ENCODE measurements at regions not wholly inside any gene's neighbourhood (a gene's known extent, or its start where the extent isn't known, plus 50 kb on each side); places are given as distances from the start of the nearest gene placed in this dataset.

DNA sequence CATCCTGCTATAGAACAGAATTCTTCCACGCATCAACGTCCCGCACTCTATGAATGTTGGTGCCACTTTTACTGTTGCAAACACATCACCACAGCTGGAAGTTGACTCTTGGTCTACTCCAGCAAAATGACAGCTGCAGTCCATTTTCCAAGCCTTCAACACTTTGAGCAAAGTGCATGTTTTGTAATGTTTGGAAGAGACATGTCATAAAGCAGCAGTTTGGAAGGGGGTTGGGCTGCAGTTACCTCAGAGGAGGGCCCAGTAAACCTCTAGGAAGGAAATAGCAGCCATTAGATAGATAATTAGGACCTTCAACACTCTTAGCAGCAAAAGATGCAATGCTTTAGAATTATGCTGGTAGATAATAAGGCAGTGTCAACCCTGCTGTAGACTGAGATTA is 323.6 kb downstream of the TDRD3 start:
- H3K27me3 ChIP-seq (replicated peaks in 1 of 2; ENCODE audit: control insufficient read depth in 2 of 2, insufficient read depth in 2 of 2, low read length in 1 of 2) = no peaks in the 10 kb centered on the region
- FAIRE-seq (no peak), ATAC-seq (no peak), DNase-seq (ENCODE audit: low read depth, low spot score) (no peak)
- in situ Hi-C loops (cut with MboI) = no loop called here
- SMC1A ChIA-PET (ENCODE audit: uncharacterized antibody, unreplicated experiment) = no interaction called here
- H3K27ac ChIP-seq (ENCODE audit: control insufficient read depth, insufficient read depth) = no peak overlapping the region
- no peak overlapping the region for H2AFZ ChIP-seq (ENCODE audit: control insufficient read depth, low read depth, low read length)
- no peak overlapping the region for H3K9ac ChIP-seq (ENCODE audit: control insufficient read depth, insufficient read depth, low read length)
- TF ChIP-seq RELA (IDR thresholded peaks at IDR 0.05; ENCODE audit: borderline replicate concordance, partially characterized antibody) (no peak), MTA3 (IDR thresholded peaks at IDR 0.05; ENCODE audit: borderline replicate concordance, low read length) (no peak), ZSCAN29 (IDR thresholded peaks at IDR 0.05) (no peak), MYB (IDR thresholded peaks at IDR 0.05; ENCODE audit: borderline replicate concordance, low read depth, low read length) (no peak), ZBED1 (IDR thresholded peaks at IDR 0.05; ENCODE audit: borderline replicate concordance) (no peak), TCF7 (IDR thresholded peaks at IDR 0.05; ENCODE audit: borderline replicate concordance) (no peak), TCF3 (IDR thresholded peaks at IDR 0.05; ENCODE audit: borderline replicate concordance, insufficient read depth, low read depth, low read length) (no peak), CHD1 (IDR thresholded peaks at IDR 0.05; ENCODE audit: low read depth, low read length) (no peak), SP1 (IDR thresholded peaks at IDR 0.05; ENCODE audit: low read depth, low read length) (no peak), STAT3 (IDR thresholded peaks at IDR 0.05; ENCODE audit: low read depth, low read length) (no peak), ZNF217 (IDR thresholded peaks at IDR 0.05) (no peak), FOS (IDR thresholded peaks at IDR 0.05; ENCODE audit: borderline replicate concordance, extremely low read depth, insufficient read length) (no peak), KAT2A (conservative IDR thresholded peaks at IDR 0.05; ENCODE audit: control insufficient read depth, low read depth, low read length) (no peak), BMI1 (IDR thresholded peaks at IDR 0.05; ENCODE audit: borderline replicate concordance) (no peak), ASH2L (IDR thresholded peaks at IDR 0.05; ENCODE audit: borderline replicate concordance, low read depth) (no peak), IKZF2 (IDR thresholded peaks at IDR 0.05) (no peak), CEBPB (IDR thresholded peaks at IDR 0.05; ENCODE audit: borderline replicate concordance in 1 of 2, low read depth in 2 of 2, low read length in 2 of 2) (no peak)
- TF ChIP-seq, protein P1, sequence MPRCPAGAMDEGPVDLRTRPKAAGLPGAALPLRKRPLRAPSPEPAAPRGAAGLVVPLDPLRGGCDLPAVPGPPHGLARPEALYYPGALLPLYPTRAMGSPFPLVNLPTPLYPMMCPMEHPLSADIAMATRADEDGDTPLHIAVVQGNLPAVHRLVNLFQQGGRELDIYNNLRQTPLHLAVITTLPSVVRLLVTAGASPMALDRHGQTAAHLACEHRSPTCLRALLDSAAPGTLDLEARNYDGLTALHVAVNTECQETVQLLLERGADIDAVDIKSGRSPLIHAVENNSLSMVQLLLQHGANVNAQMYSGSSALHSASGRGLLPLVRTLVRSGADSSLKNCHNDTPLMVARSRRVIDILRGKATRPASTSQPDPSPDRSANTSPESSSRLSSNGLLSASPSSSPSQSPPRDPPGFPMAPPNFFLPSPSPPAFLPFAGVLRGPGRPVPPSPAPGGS (IDR thresholded peaks at IDR 0.05; ENCODE audit: borderline replicate concordance, insufficient read depth, low read depth, low read length, poor library complexity, severe bottlenecking) = no peak
- TF ChIP-seq, protein P2, sequence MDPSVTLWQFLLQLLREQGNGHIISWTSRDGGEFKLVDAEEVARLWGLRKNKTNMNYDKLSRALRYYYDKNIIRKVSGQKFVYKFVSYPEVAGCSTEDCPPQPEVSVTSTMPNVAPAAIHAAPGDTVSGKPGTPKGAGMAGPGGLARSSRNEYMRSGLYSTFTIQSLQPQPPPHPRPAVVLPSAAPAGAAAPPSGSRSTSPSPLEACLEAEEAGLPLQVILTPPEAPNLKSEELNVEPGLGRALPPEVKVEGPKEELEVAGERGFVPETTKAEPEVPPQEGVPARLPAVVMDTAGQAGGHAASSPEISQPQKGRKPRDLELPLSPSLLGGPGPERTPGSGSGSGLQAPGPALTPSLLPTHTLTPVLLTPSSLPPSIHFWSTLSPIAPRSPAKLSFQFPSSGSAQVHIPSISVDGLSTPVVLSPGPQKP (IDR thresholded peaks at IDR 0.05; ENCODE audit: low read depth, low read length) = no peak
- RAD21 ChIA-PET (ENCODE audit: unreplicated experiment) = no interaction called here
- WGBS (ENCODE audit: insufficient coverage, insufficient replicate concordance, low lambda C conversion rate, missing lambda C conversion rate) = 46% methylated on average over 3 of the region's 3 CpGs
- no peaks in the 10 kb centered on the region for H3K36me3 ChIP-seq (ENCODE audit: control insufficient read depth in 2 of 2, insufficient read depth in 2 of 2, low read length in 1 of 2)
- no peak overlapping the region for H3K4me3 ChIP-seq
- intact Hi-C loops (cut with micrococcal nuclease; ENCODE audit: unreplicated experiment) = no loop called here
- H3K79me2 ChIP-seq (ENCODE audit: control insufficient read depth, insufficient read depth, low read length) = no peaks in the 10 kb centered on the region
- no peaks in the 10 kb centered on the region for H4K20me1 ChIP-seq (ENCODE audit: control insufficient read depth, insufficient read depth)
- POLR2A ChIA-PET = no interaction called here
- no peak overlapping the region for H3K4me2 ChIP-seq (ENCODE audit: control insufficient read depth, insufficient read depth)
- no TSS peak for BruUV-seq (replicated peaks)
- no peaks in the 10 kb centered on the region for H3K9me3 ChIP-seq (replicated peaks; ENCODE audit: control insufficient read depth, insufficient read depth, low read length)
- CTCF ChIA-PET = no interaction called here
- H3K4me1 ChIP-seq (ENCODE audit: control insufficient read depth, insufficient read depth, low read length) = no peaks in the 10 kb centered on the region

Measured in GM12878 (cell line).